SU-DHL-6 (cell line): ENCODE measurements at regions not wholly inside any gene's neighbourhood (a gene's known extent, or its start where the extent isn't known, plus 50 kb on each side); places are given as distances from the start of the nearest gene placed in this dataset.

Source experiments
- H2AFZ ChIP-seq: fragments of 200-600 bp; sonication (generic); 2 replicates; pipeline ENCODE4 v1.6.1; 2014; ENCODE audit warnings: low read depth, mild to moderate bottlenecking, moderate library complexity, mixed read lengths, antibody characterized with exemption, low read length; ENCODE audit not compliant: severe bottlenecking
- H3F3A ChIP-seq: fragments of 200-600 bp; shearing (Covaris generic); 2 replicates; pipeline ENCODE4 v1.6.0; 2016; ENCODE audit warnings: antibody characterized with exemption, mild to moderate bottlenecking; ENCODE audit not compliant: insufficient read depth
- H3K27ac ChIP-seq: fragments of 200-600 bp; sonication (generic); 2 replicates; pipeline ENCODE4 v1.5.1; 2016; ENCODE audit warnings: low read depth, mild to moderate bottlenecking, low read length, moderate library complexity, mixed read lengths
- H3K27me3 ChIP-seq: fragments of 200-600 bp; sonication (generic), shearing (Covaris generic); 2 replicates; pipeline ENCODE4 v1.6.0; 2014; ENCODE audit warnings: mild to moderate bottlenecking, low read length
- H3K36me3 ChIP-seq: fragments of 200-600 bp; sonication (generic); 2 replicates; pipeline ENCODE4 v1.6.1; 2014; ENCODE audit warnings: mild to moderate bottlenecking, low read length, mixed read lengths
- H3K4me2 ChIP-seq: fragments of 300-600, 200-600 bp; shearing (Covaris generic), sonication (generic); 2 replicates; pipeline ENCODE4 v1.6.0; 2014; ENCODE audit warnings: low read length, low read depth, mild to moderate bottlenecking; ENCODE audit not compliant: poor library complexity, severe bottlenecking
- H3K4me3 ChIP-seq: fragments of 200-600 bp; sonication (generic); 2 replicates; pipeline ENCODE4 v1.5.1; 2014; ENCODE audit warnings: antibody characterized with exemption, low read length, mild to moderate bottlenecking, mixed read lengths; ENCODE audit not compliant: insufficient read depth, poor library complexity, severe bottlenecking
- H3K79me2 ChIP-seq: fragments of 200-600 bp; sonication (generic); 2 replicates; pipeline ENCODE4 v1.6.1; 2014; ENCODE audit warnings: mild to moderate bottlenecking, low read length, moderate library complexity; ENCODE audit not compliant: insufficient read depth
- H3K9ac ChIP-seq: fragments of 200-600 bp; sonication (generic); 2 replicates; pipeline ENCODE4 v1.7.0; 2014; ENCODE audit warnings: mild to moderate bottlenecking, low read length
- H3K9me2 ChIP-seq: fragments of 200-600 bp; sonication (generic); replicated peaks from 2 replicates; pipeline ENCODE4 v1.6.1; 2014; ENCODE audit warnings: low read length; ENCODE audit not compliant: insufficient read depth
- H3K9me3 ChIP-seq: fragments of 200-600 bp; sonication (generic); 2 replicates; pipeline ENCODE4 v1.6.1; 2014; ENCODE audit warnings: low read length, mixed read lengths; ENCODE audit not compliant: insufficient read depth
- H4K20me1 ChIP-seq: fragments of 200-600 bp; sonication (generic); 2 replicates; pipeline ENCODE4 v1.6.1; 2014; ENCODE audit warnings: low read depth, mild to moderate bottlenecking, antibody characterized with exemption, low read length, moderate library complexity, mixed read lengths
- CTCF ChIP-seq: fragments of 200-600 bp; sonication (generic); IDR thresholded peaks from one replicate; pipeline ENCODE4 v1.5.1; 2017; ENCODE audit warnings: antibody characterized with exemption, mild to moderate bottlenecking, low read length, moderate library complexity; ENCODE audit not compliant: insufficient read depth, poor library complexity, severe bottlenecking
- EZH2phosphoT487 ChIP-seq: fragments of 200-600 bp; sonication (generic), shearing (Covaris generic); conservative IDR thresholded peaks from 2 replicates; pipeline ENCODE4 v1.6.1; 2018; ENCODE audit warnings: mild to moderate bottlenecking, antibody characterized with exemption, low read length, moderate library complexity, mixed read lengths

GRCh38 chr3:20488151-20488550 lies 302.1 kb upstream of the SGO1 start:
- H2AFZ ChIP-seq, result no peak overlapping the region

GRCh38 chr3:20484126-20484525 lies 298.1 kb upstream of the SGO1 start:
- Histone ChIP-seq H3F3A (no peaks in the 10 kb centered on the region), H3K4me3 (no peak overlapping the region), H3K27me3 (no peaks in the 10 kb centered on the region), H3K79me2 (no peaks in the 10 kb centered on the region), H3K9me2 (no peaks in the 10 kb centered on the region), H3K36me3 (no peaks in the 10 kb centered on the region), H4K20me1 (no peaks in the 10 kb centered on the region), H3K9ac (no peak overlapping the region), H3K9me3 (no peaks in the 10 kb centered on the region), H2AFZ (no peak overlapping the region), H3K27ac (no peak overlapping the region), H3K4me2 (no peak overlapping the region)
- TF ChIP-seq EZH2phosphoT487 (no peak), CTCF (no peak)

More at GRCh38 chr3:20488151-20488550, 302.1 kb upstream of the SGO1 start:
- TF ChIP-seq EZH2phosphoT487, result no peak
- TF ChIP-seq CTCF, result no peak
- Histone ChIP-seq H3K79me2 (no peaks in the 10 kb centered on the region), H3K27ac (no peak overlapping the region), H3K27me3 (no peaks in the 10 kb centered on the region), H4K20me1 (no peaks in the 10 kb centered on the region), H3F3A (no peaks in the 10 kb centered on the region), H3K9me3 (no peaks in the 10 kb centered on the region), H3K9me2 (no peaks in the 10 kb centered on the region), H3K36me3 (no peaks in the 10 kb centered on the region), H3K4me3 (no peak overlapping the region), H3K9ac (no peak overlapping the region), H3K4me2 (no peak overlapping the region)

GRCh38 chr3:20482350-20482749 lies 296.3 kb upstream of the SGO1 start:
- TF ChIP-seq EZH2phosphoT487 (no peak), CTCF (no peak)
- Histone ChIP-seq H3K4me2 (no peak overlapping the region), H3F3A (no peaks in the 10 kb centered on the region), H3K9me2 (no peaks in the 10 kb centered on the region), H4K20me1 (no peaks in the 10 kb centered on the region), H3K9ac (no peak overlapping the region), H3K79me2 (no peaks in the 10 kb centered on the region), H3K36me3 (no peaks in the 10 kb centered on the region), H3K9me3 (no peaks in the 10 kb centered on the region), H3K4me3 (no peak overlapping the region), H2AFZ (no peak overlapping the region), H3K27ac (no peak overlapping the region), H3K27me3 (no peaks in the 10 kb centered on the region)
